ENCODE measurements at regions not wholly inside any gene's neighbourhood (a gene's known extent, or its start where the extent isn't known, plus 50 kb on each side); places are given as distances from the start of the nearest gene placed in this dataset.
"Not testable (repeated sequence)": the region's sequence is repeated elsewhere in the genome, so short reads cannot be mapped to it uniquely, and the experiment has no call there.

- no peaks in the 10 kb centered on the region for H3K36me3 ChIP-seq (ENCODE audit: insufficient read depth, insufficient read length, low read length)
- TF ChIP-seq YY1 (IDR thresholded peaks at IDR 0.05; ENCODE audit: insufficient read depth, insufficient read length), result no peak
- no peak for TF ChIP-seq SUZ12 (IDR thresholded peaks at IDR 0.05; ENCODE audit: extremely low read depth, insufficient read depth, insufficient read length)
- no peak for TF ChIP-seq ZNF274 (IDR thresholded peaks at IDR 0.05; ENCODE audit: low read depth, low read length)
- H3K4me1 ChIP-seq (ENCODE audit: insufficient read depth, insufficient read length), result no peaks in the 10 kb centered on the region
- no peak overlapping the region for H3K9ac ChIP-seq (ENCODE audit: insufficient read length, low read depth)
- peak; percentile 18 for DNase-seq (ENCODE audit: low read depth, low spot score)
- H3K27me3 ChIP-seq (ENCODE audit: insufficient read depth, insufficient read length), result no peaks in the 10 kb centered on the region
- H3K9me3 ChIP-seq (ENCODE audit: insufficient read depth, low read length), result no peaks in the 10 kb centered on the region
- H3K4me3 ChIP-seq (ENCODE audit: insufficient read length, low read depth), result no peak overlapping the region
Observed at GRCh38 chr4:123649645-123650391, 253.2 kb downstream of the SPRY1 start.

GRCh38 chr4:123651066-123651465 is 254.5 kb downstream of the SPRY1 start:
- TF ChIP-seq SUZ12 (IDR thresholded peaks at IDR 0.05; ENCODE audit: extremely low read depth, insufficient read depth, insufficient read length) (no peak), ZNF274 (IDR thresholded peaks at IDR 0.05; ENCODE audit: low read depth, low read length) (no peak), YY1 (IDR thresholded peaks at IDR 0.05; ENCODE audit: insufficient read depth, insufficient read length) (no peak)
- H3K4me3 ChIP-seq (ENCODE audit: insufficient read length, low read depth), result no peak overlapping the region
- H3K4me1 ChIP-seq (ENCODE audit: insufficient read depth, insufficient read length), result no peaks in the 10 kb centered on the region
- DNase-seq (ENCODE audit: low read depth, low spot score), result no peak
- no peaks in the 10 kb centered on the region for H3K36me3 ChIP-seq (ENCODE audit: insufficient read depth, insufficient read length, low read length)
- no peak overlapping the region for H3K9ac ChIP-seq (ENCODE audit: insufficient read length, low read depth)
- 0 out of 2 replicates have a peak, but pooled peaks cover 1% of the 10 kb centered on the region for H3K9me3 ChIP-seq (ENCODE audit: insufficient read depth, low read length)
- H3K27me3 ChIP-seq (ENCODE audit: insufficient read depth, insufficient read length), result no peaks in the 10 kb centered on the region

- no peaks in the 10 kb centered on the region for H3K27me3 ChIP-seq (ENCODE audit: insufficient read depth, insufficient read length)
- H3K36me3 ChIP-seq (ENCODE audit: insufficient read depth, insufficient read length, low read length), result no peaks in the 10 kb centered on the region
- no peak overlapping the region for H3K9ac ChIP-seq (ENCODE audit: insufficient read length, low read depth)
- H3K9me3 ChIP-seq (ENCODE audit: insufficient read depth, low read length), result peaks cover 7% of the 10 kb centered on the region; the same call in 1 of the 2 replicates
- no peak for TF ChIP-seq SUZ12 (IDR thresholded peaks at IDR 0.05; ENCODE audit: extremely low read depth, insufficient read depth, insufficient read length)
- no peak for TF ChIP-seq YY1 (IDR thresholded peaks at IDR 0.05; ENCODE audit: insufficient read depth, insufficient read length)
- no peak for TF ChIP-seq ZNF274 (IDR thresholded peaks at IDR 0.05; ENCODE audit: low read depth, low read length)
- no peak for DNase-seq (ENCODE audit: low read depth, low spot score)
- H3K4me1 ChIP-seq (ENCODE audit: insufficient read depth, insufficient read length), result no peaks in the 10 kb centered on the region
- H3K4me3 ChIP-seq (ENCODE audit: insufficient read length, low read depth), result no peak overlapping the region
Observed at GRCh38 chr4:123651536-123652180, 255.1 kb downstream of the SPRY1 start.

- TF ChIP-seq SUZ12 (IDR thresholded peaks at IDR 0.05; ENCODE audit: extremely low read depth, insufficient read depth, insufficient read length), result no peak
- TF ChIP-seq YY1 (IDR thresholded peaks at IDR 0.05; ENCODE audit: insufficient read depth, insufficient read length), result no peak
- no peak for TF ChIP-seq ZNF274 (IDR thresholded peaks at IDR 0.05; ENCODE audit: low read depth, low read length)
- no peaks in the 10 kb centered on the region for H3K4me1 ChIP-seq (ENCODE audit: insufficient read depth, insufficient read length)
- no peaks in the 10 kb centered on the region for H3K27me3 ChIP-seq (ENCODE audit: insufficient read depth, insufficient read length)
- H3K36me3 ChIP-seq (ENCODE audit: insufficient read depth, insufficient read length, low read length), result no peaks in the 10 kb centered on the region
- peaks cover 10% of the 10 kb centered on the region; the same call in 1 of the 2 replicates for H3K9me3 ChIP-seq (ENCODE audit: insufficient read depth, low read length)
- DNase-seq (ENCODE audit: low read depth, low spot score), result no peak
- H3K9ac ChIP-seq (ENCODE audit: insufficient read length, low read depth), result no peak overlapping the region
- H3K4me3 ChIP-seq (ENCODE audit: insufficient read length, low read depth), result no peak overlapping the region
Observed at GRCh38 chr4:123652476-123652875, 255.9 kb downstream of the SPRY1 start.

- no peak for DNase-seq (ENCODE audit: low read depth, low spot score)
- Histone ChIP-seq H3K9me3 (ENCODE audit: insufficient read depth, low read length) (peaks cover 10% of the 10 kb centered on the region; the same call in 1 of the 2 replicates), H3K4me3 (ENCODE audit: insufficient read length, low read depth) (no peak overlapping the region), H3K27me3 (ENCODE audit: insufficient read depth, insufficient read length) (no peaks in the 10 kb centered on the region), H3K4me1 (ENCODE audit: insufficient read depth, insufficient read length) (no peaks in the 10 kb centered on the region), H3K36me3 (ENCODE audit: insufficient read depth, insufficient read length, low read length) (no peaks in the 10 kb centered on the region), H3K9ac (ENCODE audit: insufficient read length, low read depth) (no peak overlapping the region)
- TF ChIP-seq YY1 (IDR thresholded peaks at IDR 0.05; ENCODE audit: insufficient read depth, insufficient read length), result no peak
Observed at GRCh38 chr4:123653236-123653635, 256.6 kb downstream of the SPRY1 start.

- H3K27me3 ChIP-seq (ENCODE audit: insufficient read depth, insufficient read length); H3K4me3 ChIP-seq (ENCODE audit: insufficient read length, low read depth); H3K9me3 ChIP-seq (ENCODE audit: insufficient read depth, low read length); H3K4me1 ChIP-seq (ENCODE audit: insufficient read depth, insufficient read length); DNase-seq (ENCODE audit: low read depth, low spot score); H3K36me3 ChIP-seq (ENCODE audit: insufficient read depth, insufficient read length, low read length); H3K9ac ChIP-seq (ENCODE audit: insufficient read length, low read depth): not testable (repeated sequence)
Observed at GRCh38 chr4:123656746-123657294, 260.2 kb downstream of the SPRY1 start.

GRCh38 chr4:123657606-123658005 is 261.0 kb downstream of the SPRY1 start:
- H3K27me3 ChIP-seq (ENCODE audit: insufficient read depth, insufficient read length); H3K9me3 ChIP-seq (ENCODE audit: insufficient read depth, low read length); H3K4me3 ChIP-seq (ENCODE audit: insufficient read length, low read depth); H3K9ac ChIP-seq (ENCODE audit: insufficient read length, low read depth); H3K36me3 ChIP-seq (ENCODE audit: insufficient read depth, insufficient read length, low read length); DNase-seq (ENCODE audit: low read depth, low spot score); H3K4me1 ChIP-seq (ENCODE audit: insufficient read depth, insufficient read length): not testable (repeated sequence)

All from NT2/D1 (cell line).